G401 (cell line): ENCODE measurements at regions not wholly inside any gene's neighbourhood (a gene's known extent, or its start where the extent isn't known, plus 50 kb on each side); places are given as distances from the start of the nearest gene placed in this dataset.

Experiments
- DNase-seq: peaks from one replicate; pipeline ENCODE4 v3.0.0-alpha.2; 2015; ENCODE audit warnings: low spot score
- in situ Hi-C: cut with HindIII; loops from 2 replicates; pipeline ENCODE4 v1.10.0; 2016; ENCODE audit warnings: low sequenced_read_pairs, mixed read lengths

- in situ Hi-C loops: no loop called here
- DNase-seq: no peak
Measured at GRCh38 chr11:19539861-19540260, 172.8 kb upstream of the NAV2 start.

GRCh38 chr11:19537803-19538453 is 174.7 kb upstream of the NAV2 start:
- in situ Hi-C loops: no loop called here

DNA sequence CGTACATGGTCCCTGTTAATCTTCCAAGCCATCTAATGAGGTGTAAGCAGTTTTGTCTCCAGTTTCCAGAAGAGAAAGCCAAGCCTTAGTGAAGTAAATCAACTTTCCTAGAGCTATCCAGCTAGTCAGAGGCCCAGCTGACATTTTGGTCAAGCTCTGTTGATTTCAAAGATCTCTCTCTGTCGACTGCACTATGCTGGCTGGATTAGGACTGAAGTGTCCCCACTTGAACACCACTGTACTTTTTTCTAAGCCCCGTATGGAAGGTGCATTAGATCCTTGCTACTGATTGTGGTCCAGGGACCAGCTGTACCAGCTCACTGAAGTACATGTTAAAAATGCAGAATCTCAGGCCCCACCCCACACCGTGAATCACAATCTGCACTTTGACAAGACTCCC is 176.5 kb upstream of the NAV2 start:
- no peak for DNase-seq
- in situ Hi-C loops: no loop called here

More at GRCh38 chr11:19537803-19538453, 174.7 kb upstream of the NAV2 start:
- no peak for DNase-seq

DNA sequence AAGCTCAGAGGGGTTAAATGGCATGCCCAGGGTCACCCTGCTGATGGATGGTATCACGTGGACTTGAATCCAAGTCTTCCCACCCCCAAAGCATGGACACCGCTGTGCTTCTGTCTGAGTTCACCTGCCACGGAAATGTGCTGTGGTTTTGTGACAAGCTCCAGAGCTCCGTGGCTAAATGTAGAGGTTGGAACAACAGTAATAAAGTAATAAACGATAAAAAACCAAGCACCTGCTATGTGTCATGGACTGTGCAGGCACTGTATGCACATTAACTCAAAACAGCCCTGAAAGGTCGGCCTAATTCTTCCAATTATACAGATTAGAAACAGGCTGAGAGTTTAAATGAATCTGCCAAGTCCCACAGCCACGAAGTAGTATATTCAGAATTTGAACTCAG is 182.1 kb upstream of the NAV2 start:
- no peak for DNase-seq
- in situ Hi-C loops: no loop called here

DNA sequence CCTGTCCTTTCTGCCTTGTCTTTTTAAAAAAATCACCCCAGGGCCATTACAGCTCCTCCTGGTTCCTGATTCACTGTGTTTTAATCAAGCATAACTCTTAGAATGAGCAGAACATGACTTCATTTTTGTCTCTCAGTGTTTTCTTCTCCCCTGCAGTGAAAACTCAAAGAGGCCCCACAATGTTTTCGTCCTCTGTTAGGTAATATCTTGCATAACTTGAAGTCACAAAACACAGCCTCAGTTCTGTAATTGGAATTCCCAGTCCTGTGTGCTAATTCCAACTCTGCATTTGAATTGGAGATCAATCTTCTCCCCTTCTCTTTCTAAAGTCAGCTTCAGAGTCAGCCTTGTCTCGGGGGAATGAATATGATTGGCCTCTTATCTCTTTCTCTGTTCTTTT is 186.5 kb upstream of the NAV2 start:
- in situ Hi-C loops: no loop called here
- no peak for DNase-seq

DNA sequence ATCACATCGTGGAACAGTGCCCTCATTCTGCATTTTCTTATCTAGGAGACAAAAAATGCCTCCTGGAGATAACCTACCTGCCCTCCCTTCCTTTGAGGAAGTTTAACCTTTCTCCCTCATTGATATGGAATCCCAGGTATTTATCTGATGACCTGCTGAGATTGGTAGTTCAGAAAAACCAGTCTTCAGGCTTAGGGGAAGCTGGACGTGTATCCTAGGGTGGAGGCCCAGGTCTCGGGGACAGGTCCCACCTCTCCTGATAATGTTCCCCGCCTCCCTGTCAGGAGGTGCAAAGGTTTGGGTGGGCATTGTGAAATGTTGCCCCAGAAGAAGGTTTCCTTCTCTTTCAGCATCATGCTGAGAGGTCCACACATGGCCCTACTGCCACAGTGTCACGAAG is 186.9 kb upstream of the NAV2 start:
- in situ Hi-C loops: no loop called here
- no peak for DNase-seq

DNA sequence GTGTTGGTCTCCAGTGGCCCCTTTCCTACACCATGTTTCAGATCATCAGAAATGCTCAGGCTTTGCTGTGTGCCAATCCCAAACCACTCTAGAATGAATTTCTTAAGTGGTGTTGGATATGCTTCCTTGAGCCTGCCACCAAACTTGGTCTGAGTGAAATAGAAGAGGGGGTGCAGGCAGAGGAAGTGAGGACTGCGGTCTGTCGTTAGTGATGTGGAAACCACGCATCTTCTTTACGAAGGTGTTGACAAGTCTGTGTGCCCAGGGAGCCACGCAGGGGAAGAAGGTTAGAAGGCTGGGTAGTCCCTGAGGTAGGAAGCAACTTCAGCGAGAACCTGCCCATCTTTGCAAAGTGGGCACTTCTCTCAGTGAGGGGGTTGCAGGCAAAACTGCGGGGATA is 187.4 kb upstream of the NAV2 start:
- in situ Hi-C loops: no loop called here

DNA sequence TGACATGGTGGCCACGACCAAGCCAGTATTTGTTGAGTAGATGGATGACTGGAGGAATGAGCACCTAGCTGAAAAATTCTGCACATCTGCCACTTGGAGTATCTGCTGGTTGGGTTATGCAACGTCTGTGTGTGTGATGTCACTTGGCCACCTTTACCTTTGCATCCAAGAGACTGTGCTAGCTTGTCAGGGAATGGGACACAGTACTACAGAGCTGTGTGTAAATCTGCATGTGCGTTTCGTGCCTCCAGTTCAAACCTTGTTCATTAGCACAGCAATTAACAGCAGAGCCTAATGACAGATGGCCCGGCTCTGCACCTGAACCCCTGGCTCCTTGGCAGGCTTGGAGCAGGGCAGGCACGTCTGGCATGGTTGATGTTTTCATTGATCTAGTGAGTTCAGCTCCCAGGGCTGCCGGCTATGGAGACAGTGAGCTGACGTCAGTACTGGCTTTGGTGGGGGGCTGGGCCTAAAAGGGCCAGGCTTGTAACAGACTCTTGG is 188.4 kb upstream of the NAV2 start:
- in situ Hi-C loops: no loop called here
- peak; percentile 6 for DNase-seq

More for the DNA sequence above, 187.4 kb upstream of the NAV2 start:
- DNase-seq: no peak

GRCh38 chr11:19520681-19521080 is 192.0 kb upstream of the NAV2 start:
- no peak for DNase-seq
- in situ Hi-C loops: no loop called here

DNA sequence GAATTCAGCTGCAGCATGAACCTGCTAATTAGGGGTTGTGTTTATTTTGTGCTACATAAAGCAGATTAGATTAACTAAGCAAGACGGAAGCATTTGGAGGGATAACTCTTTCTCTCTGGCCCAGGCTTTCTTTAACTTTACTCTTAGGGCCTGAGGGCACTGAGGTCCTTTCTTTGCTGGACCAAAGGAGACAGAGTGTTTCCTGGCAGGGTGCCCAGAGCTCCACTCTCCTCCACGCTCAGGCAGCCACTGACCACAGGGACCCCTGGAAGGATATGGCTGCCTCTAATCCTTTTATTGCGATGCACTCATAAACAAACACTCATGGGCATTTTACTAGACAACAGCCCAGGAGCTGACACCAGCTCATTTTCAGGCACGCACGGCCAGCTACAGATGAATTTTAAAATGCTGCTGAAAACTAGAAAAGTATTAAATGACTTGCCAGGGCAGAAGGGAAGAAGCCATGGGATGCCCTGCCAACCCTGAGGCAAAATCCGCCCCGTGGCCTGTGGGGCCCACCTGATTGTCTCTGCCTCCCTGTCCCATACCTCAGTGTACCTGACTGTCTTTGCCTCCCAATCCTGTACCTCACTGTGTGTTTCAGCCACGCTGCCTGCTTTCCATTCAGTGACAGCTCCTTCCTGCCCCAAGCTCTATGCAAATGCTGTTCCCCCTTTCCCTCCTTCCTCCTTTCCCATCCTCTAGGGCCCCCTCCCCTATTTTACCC is 192.6 kb upstream of the NAV2 start:
- peak; percentile 4 for DNase-seq
- in situ Hi-C loops: no loop called here

- in situ Hi-C loops: no loop called here
- no peak for DNase-seq
Measured at GRCh38 chr11:19519353-19519752, 193.3 kb upstream of the NAV2 start.

DNA sequence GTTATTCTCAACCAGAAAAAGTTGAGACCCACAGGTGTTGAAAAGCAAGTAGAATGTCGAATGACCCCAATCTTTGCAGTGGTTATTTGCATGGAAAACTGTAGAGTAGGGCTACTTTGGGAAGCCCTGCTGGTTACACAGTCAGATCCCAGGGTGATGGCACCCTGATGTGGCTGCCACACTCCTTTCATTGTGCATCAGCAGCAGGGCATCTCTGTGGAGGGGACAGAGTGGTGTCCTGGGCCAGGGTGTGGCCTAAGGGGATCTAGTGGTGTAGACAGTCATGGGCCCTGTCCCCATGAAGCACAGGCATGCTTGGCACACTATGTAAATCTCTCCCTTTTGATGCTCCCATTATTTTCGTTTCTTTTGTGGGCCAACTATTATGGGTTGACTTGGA is 199.4 kb upstream of the NAV2 start:
- DNase-seq: no peak
- in situ Hi-C loops: no loop called here

GRCh38 chr11:19512618-19513017 is 200.0 kb upstream of the NAV2 start:
- in situ Hi-C loops: no loop called here
- DNase-seq: no peak

DNA sequence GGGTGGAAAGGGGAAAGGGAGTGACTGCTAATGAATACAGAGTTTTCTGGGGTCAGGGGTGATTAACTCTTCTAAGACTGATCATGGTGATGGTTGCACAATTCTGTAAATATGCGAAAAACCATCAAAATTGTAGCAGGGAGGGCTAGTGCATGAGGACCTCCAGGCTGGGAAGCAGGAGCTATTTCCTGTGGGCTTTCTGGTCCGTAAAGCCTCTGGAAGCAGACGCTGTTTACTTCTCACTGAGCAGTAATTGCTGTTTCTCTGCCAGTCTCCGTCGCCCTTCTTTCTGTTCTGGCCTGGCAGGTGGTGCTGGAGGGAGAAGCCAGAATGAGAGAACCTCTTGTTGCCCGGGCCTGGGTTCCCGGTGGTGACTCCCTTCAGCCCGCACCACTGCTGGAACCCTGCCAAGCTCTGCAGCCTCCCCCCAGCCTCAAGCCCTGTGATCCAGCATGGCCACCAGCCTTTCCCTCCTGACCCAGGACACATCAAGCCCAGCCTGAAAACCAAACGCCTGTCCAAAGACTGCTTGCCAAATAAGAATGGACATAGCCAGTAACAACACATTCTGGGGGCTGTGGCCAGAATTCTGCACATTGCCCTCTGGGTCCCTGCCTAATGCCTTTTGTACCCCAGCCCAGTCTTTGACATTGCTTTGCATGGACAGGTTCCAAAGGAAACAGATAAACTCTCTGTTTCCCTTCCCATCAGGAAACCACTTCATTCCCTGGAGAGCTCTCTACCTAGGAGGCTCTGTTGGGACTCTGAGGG is 201.0 kb upstream of the NAV2 start:
- peak; percentile 17 for DNase-seq
- in situ Hi-C loops: no loop called here

DNA sequence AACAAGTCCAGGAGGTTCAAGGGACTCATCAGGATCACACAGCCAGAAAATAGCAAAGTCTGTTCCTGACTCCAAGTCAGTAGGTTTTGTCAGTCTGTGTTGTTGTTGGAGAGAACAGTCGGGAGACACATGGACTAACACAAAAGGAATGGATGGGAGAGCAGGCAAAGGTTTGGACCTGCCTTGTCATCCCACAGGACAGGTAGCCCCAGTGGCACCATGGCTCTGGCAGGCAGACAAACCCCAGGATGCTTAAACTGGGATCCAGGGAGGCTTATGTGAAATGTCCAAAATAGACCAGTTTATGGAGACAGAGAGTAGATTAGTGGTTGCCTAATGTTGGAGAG is 201.6 kb upstream of the NAV2 start:
- no peak for DNase-seq
- in situ Hi-C loops: no loop called here

GRCh38 chr11:19510468-19510867 is 202.2 kb upstream of the NAV2 start:
- DNase-seq: no peak

DNA sequence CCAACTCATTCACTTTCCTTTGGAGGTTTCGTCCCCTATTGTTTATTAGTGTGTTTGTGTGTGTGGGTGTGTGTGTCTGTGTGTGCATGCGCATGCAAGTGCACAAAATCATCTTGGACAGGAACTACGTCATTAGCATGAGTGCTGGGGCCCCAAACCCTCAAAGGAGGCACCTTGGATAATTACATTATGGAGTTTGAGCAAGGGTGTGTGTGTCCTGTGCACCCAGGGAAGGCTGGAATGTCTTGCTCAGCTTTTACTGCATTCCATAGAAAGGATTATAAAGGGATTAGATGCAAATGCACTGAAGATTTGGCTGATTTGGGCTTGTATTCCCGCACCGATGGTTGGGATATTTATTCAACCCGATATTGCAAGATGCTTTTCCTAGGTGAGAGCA is 203.4 kb upstream of the NAV2 start:
- no peak for DNase-seq
- in situ Hi-C loops: no loop called here

More at GRCh38 chr11:19510468-19510867, 202.2 kb upstream of the NAV2 start:
- in situ Hi-C loops: no loop called here

GRCh38 chr11:19508165-19508564 is 204.5 kb upstream of the NAV2 start:
- in situ Hi-C loops: no loop called here
- DNase-seq: no peak

GRCh38 chr11:19506816-19507486 is 205.7 kb upstream of the NAV2 start:
- in situ Hi-C loops: no loop called here
- DNase-seq: no peak
